ENCODE measurements at regions not wholly inside any gene's neighbourhood (a gene's known extent, or its start where the extent isn't known, plus 50 kb on each side); places are given as distances from the start of the nearest gene placed in this dataset.

- intact Hi-C loops (cut with DNase I; ENCODE audit: low total_unique reads) = no loop called here
- H3K4me3 ChIP-seq (ENCODE audit: low read depth, poor library complexity, severe bottlenecking) = no peak overlapping the region
- TF ChIP-seq CTCF (IDR thresholded peaks at IDR 0.05) (no peak), POLR2A (IDR thresholded peaks at IDR 0.05) (no peak)
- peak in 1 of 2 donors; percentile 21 for DNase-seq (ENCODE audit: low spot score in 2 of 2)
- WGBS, 2 donors = 39 to 43% methylated on average over 3 of the region's 3 CpGs
Observed at GRCh38 chr12:101539148-101539547, 55.6 kb upstream of the MYBPC1 start.

Data from lower leg skin (tissue), 4 donors.